CD4-positive, alpha-beta T cell treated with Interleukin-1 beta for 1 hour (primary cell): ENCODE measurements at regions not wholly inside any gene's neighbourhood (a gene's known extent, or its start where the extent isn't known, plus 50 kb on each side); places are given as distances from the start of the nearest gene placed in this dataset.

Experiments
- DNase-seq, 2 donors: peaks; one replicate each; pipeline ENCODE4 v3.0.0-alpha.2; 2020 to 2022

- no peak for DNase-seq
Observed at GRCh38 chr2:239756790-239757760, 268.1 kb downstream of the NDUFA10 start.

- no peak for DNase-seq
Observed at GRCh38 chr2:239756031-239756789, 268.9 kb downstream of the NDUFA10 start.

DNA sequence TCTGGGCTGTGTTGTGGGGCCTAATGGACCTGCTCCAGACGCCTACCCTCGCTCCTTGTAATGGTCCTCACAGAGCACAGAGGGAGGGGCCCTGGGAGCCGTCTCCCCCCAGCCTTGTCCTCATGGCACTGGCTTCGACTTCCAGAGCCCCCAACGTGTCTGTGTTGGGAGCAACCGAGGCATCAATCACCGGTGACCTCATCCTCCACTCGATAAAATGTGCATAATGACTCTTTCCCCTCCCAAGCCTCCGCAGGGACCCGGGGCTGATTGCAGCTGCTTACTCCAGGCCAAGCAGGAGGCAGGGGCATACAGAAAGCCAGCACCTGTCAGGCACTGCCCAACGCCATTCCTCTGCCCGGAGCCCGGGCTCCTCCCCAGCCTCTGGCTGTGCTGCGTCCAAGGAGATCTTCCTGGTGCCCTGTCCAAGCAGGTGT is 271.7 kb downstream of the NDUFA10 start:
- DNase-seq: no peak

GRCh38 chr2:239752951-239753350 is 272.2 kb downstream of the NDUFA10 start:
- no peak for DNase-seq

GRCh38 chr2:239751679-239752355 is 273.3 kb downstream of the NDUFA10 start:
- DNase-seq: peak in 1 of 2 donors; percentile 45

- DNase-seq: no peak
Observed at GRCh38 chr2:239750929-239751678, 274.0 kb downstream of the NDUFA10 start.

DNA sequence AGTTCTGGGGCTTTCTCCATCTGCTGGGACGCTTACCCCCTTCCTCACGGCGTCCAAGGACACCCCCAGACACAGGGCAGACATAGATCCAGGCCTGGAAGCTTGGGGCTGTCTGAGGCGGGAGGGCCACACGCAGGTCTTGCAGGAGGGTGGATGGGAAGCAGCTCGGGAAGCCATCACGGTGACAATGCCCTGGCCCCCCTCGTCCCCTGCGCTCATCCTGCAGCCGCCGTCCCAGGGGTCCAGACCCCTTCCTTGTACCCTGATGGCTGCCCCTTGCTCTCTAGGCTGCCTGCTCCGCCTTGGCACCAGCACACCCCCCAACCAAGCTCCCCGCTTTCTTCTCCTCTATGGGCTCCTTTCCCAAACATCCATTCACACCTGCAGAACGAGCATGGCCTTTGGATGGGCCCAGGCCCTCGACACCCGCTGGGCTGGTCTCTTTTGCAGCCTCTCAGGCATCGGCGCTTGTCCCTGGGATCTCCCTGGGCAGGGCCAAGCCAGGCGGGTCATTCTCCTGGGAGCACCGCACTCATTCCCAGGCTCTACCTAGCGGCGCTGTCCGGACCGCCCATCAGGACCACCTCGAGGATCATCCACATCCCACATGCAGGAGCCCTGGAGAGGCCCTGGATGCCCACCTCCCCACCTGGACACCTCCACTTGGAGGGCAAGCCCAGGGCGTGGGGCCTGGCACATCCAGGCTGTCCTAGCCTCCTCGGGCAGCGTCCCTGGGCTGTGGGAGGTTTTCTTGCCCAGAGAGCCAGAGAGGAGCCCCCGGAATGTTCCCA is 274.9 kb downstream of the NDUFA10 start:
- DNase-seq: no peak

- DNase-seq: no peak
Observed at GRCh38 chr2:239749272-239749873, 275.8 kb downstream of the NDUFA10 start.

DNA sequence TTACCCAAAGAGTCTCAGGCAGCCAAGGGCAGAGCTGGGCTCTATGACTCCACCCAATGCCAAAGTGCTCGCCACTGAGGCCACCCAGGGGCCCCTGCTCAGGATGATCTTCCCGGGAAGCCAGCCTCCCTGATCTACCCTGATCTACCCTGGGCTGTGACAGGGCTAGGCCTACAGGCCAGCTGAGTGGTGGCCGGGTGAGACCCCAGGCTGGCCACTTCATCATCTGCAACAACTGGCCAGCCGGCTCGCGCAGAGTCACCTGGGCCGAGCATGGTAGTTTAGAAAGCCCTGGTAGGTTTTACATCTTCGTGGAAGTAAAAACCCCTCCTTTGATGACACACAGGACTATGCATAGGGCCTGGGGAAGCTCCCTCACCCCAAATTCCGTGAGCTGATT is 276.3 kb downstream of the NDUFA10 start:
- DNase-seq: no peak

DNA sequence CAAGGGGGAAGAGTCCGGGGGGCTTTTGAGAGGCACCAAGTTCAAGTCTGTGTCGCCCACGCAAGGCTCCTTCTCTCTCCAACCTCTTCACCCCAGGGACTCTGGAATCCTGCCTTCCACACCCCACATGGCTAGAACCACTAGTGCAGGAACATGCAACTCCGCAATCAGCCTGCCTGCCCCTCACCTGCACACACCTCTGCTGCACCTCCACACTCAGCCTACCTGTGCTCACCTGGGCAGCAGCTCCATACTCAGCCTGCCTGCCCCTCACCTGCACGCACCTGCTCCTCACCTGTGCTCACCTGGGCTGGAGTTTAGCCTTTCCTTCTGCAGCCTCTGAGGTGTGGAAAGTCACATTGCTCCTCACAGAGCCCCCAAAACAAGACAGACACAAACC is 277.4 kb downstream of the NDUFA10 start:
- no peak for DNase-seq

DNA sequence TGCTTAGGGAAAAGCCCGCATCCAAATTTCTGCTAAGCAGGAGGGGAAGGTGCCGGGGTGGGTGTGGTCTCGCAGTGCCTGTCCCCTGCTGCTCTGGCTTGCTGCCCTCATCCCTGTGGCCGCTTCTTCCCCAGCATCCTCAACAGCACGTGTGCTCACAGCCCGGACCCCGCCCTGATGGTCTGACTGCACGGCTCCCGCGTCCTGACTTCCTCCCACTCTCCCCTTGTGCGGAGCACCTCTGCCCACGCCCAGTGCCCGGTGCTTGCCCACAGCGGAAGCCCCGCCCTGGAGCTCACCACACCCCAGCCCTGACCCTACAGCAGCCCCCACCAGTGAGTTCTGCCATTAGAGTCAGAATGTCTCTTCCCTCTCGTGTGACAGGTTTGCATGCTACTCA is 277.9 kb downstream of the NDUFA10 start:
- DNase-seq: no peak

- no peak for DNase-seq
Observed at GRCh38 chr2:239746559-239747246, 278.4 kb downstream of the NDUFA10 start.

GRCh38 chr2:239745386-239746227 is 279.5 kb downstream of the NDUFA10 start:
- DNase-seq: no peak

- DNase-seq: no peak
Observed at GRCh38 chr2:239744706-239745340, 280.3 kb downstream of the NDUFA10 start.

- no peak for DNase-seq
Observed at GRCh38 chr2:239743206-239743605, 281.9 kb downstream of the NDUFA10 start.

- DNase-seq: no peak
Observed at GRCh38 chr2:239742377-239742776, 282.8 kb downstream of the NDUFA10 start.

DNA sequence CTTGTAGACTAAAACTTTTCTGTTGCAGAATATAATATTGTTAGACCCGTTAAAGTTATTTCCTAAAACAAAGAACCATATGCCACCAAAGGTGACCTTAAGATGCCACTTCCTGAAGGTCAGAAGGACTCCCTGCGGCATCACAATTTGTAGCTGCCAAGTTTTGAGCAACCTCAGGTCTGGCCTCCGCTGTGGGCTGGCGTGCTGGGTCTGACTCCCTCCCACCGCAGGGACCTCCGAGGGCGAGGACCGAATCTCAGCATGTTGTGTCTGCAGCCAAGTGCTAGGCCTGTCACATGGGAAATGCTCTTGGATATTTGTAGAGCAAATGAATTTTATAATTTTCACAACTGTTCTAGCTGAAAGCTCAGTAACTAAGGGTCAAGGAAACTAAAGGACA is 285.9 kb downstream of the NDUFA10 start:
- DNase-seq: no peak

DNA sequence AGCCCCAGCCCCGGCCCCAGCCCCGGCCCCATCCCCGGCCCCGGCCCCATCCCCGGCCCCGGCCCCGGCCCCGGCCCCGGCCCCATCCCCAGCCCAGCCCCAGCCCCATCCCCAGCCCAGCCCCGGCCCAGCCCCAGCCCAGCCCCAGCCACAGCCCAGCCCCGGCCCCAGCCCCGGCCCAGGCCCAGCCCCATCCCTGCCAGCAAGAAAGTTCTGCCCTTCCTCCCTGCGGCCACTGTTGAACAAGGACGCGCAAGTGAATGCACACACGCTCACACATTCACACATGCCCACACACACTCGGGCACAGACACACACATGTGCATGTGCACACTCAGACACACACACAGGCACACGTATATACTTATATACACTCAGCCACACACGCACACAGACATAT is 287.0 kb downstream of the NDUFA10 start:
- DNase-seq: no peak

DNA sequence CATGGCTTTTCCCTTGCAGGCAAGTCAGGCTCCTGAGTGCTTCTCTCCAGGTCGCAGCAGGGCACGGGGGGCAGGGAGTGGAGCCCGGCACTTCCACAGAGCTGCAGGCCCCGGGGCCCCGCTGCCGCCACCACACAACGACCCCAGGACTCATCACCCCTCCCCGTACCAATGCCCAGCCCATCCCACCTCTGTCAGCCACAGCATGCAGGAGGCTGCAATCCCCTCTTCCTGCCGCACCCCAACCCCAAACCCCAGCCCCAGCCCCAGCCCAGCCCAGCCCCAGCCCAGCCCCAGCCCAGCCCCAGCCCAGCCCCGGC is 288.0 kb downstream of the NDUFA10 start:
- DNase-seq: no peak
